Glutamatergic neuron (in vitro differentiated cells): ENCODE measurements at regions not wholly inside any gene's neighbourhood (a gene's known extent, or its start where the extent isn't known, plus 50 kb on each side); places are given as distances from the start of the nearest gene placed in this dataset.

Source experiments
- DNase-seq: peaks from one replicate; pipeline ENCODE4 v3.0.0; 2022
- H3K27ac Mint-ChIP-seq: one replicate; pipeline ENCODE4 v1.8.0; 2020; ENCODE audit warnings: mild to moderate bottlenecking, mixed read lengths, inconsistent platforms; ENCODE audit not compliant: unreplicated experiment
- H3K27me3 Mint-ChIP-seq: one replicate; pipeline ENCODE4 v1.8.0; 2020; ENCODE audit warnings: mild to moderate bottlenecking, moderate library complexity, mixed read lengths, inconsistent platforms; ENCODE audit not compliant: unreplicated experiment
- H3K36me3 Mint-ChIP-seq: one replicate; pipeline ENCODE4 v1.8.0; 2020; ENCODE audit warnings: mild to moderate bottlenecking, mixed read lengths, inconsistent platforms; ENCODE audit not compliant: unreplicated experiment
- H3K4me1 Mint-ChIP-seq: one replicate; pipeline ENCODE4 v1.8.0; 2020; ENCODE audit warnings: mild to moderate bottlenecking, low read depth, mixed read lengths, inconsistent platforms; ENCODE audit not compliant: unreplicated experiment
- H3K4me3 Mint-ChIP-seq: one replicate; pipeline ENCODE4 v1.8.0; 2020; ENCODE audit warnings: mild to moderate bottlenecking, mixed read lengths, inconsistent platforms; ENCODE audit not compliant: unreplicated experiment
- H3K9me3 Mint-ChIP-seq: one replicate; pipeline ENCODE4 v1.8.0; 2020; ENCODE audit warnings: mild to moderate bottlenecking, moderate library complexity, mixed read lengths, inconsistent platforms; ENCODE audit not compliant: unreplicated experiment
- CTCF ChIP-seq: fragments of 200-600 bp; sonication (generic); IDR thresholded peaks from one replicate; pipeline ENCODE4 v1.5.0; 2021; ENCODE audit not compliant: partially characterized antibody, unreplicated experiment

GRCh38 chr5:87081016-87081415 lies 186.7 kb upstream of the RASA1 start:
- no peak overlapping the region for H3K27ac Mint-ChIP-seq
- TF ChIP-seq CTCF = no peak
- no peaks in the 10 kb centered on the region for H3K27me3 Mint-ChIP-seq
- no peak for DNase-seq
- H3K9me3 Mint-ChIP-seq = peaks cover 3% of the 10 kb centered on the region
- H3K4me3 Mint-ChIP-seq = no peak overlapping the region
- peaks cover 3% of the 10 kb centered on the region for H3K4me1 Mint-ChIP-seq
- no peaks in the 10 kb centered on the region for H3K36me3 Mint-ChIP-seq

GRCh38 chr5:87081511-87082372 lies 185.9 kb upstream of the RASA1 start:
- H3K36me3 Mint-ChIP-seq = no peaks in the 10 kb centered on the region
- H3K27ac Mint-ChIP-seq = no peak overlapping the region
- no peaks in the 10 kb centered on the region for H3K27me3 Mint-ChIP-seq
- H3K9me3 Mint-ChIP-seq = peaks cover 3% of the 10 kb centered on the region
- H3K4me1 Mint-ChIP-seq = peaks cover 3% of the 10 kb centered on the region
- H3K4me3 Mint-ChIP-seq = no peak overlapping the region
- no peak for DNase-seq
- TF ChIP-seq CTCF = no peak

GRCh38 chr5:87094347-87094746 lies 173.3 kb upstream of the RASA1 start:
- DNase-seq = no peak
- no peak overlapping the region for H3K27ac Mint-ChIP-seq
- H3K27me3 Mint-ChIP-seq = peaks cover 2% of the 10 kb centered on the region
- no peaks in the 10 kb centered on the region for H3K36me3 Mint-ChIP-seq
- H3K4me1 Mint-ChIP-seq = peaks cover 4% of the 10 kb centered on the region
- H3K4me3 Mint-ChIP-seq = no peak overlapping the region
- no peak for TF ChIP-seq CTCF
- H3K9me3 Mint-ChIP-seq = peaks cover 2% of the 10 kb centered on the region

GRCh38 chr5:87094833-87095232 lies 172.8 kb upstream of the RASA1 start:
- H3K9me3 Mint-ChIP-seq = peaks cover 2% of the 10 kb centered on the region
- no peak overlapping the region for H3K4me3 Mint-ChIP-seq
- H3K36me3 Mint-ChIP-seq = no peaks in the 10 kb centered on the region
- no peak for TF ChIP-seq CTCF
- H3K27ac Mint-ChIP-seq = no peak overlapping the region
- peaks cover 4% of the 10 kb centered on the region for H3K4me1 Mint-ChIP-seq
- H3K27me3 Mint-ChIP-seq = no peaks in the 10 kb centered on the region
- DNase-seq = no peak

- no peak for DNase-seq
- Mint-ChIP-seq H3K4me1 (peaks cover 4% of the 10 kb centered on the region), H3K36me3 (no peaks in the 10 kb centered on the region), H3K27ac (no peak overlapping the region), H3K27me3 (no peaks in the 10 kb centered on the region), H3K9me3 (no peaks in the 10 kb centered on the region), H3K4me3 (no peak overlapping the region)
- no peak for TF ChIP-seq CTCF
Measured at GRCh38 chr5:87095787-87096186, 171.9 kb upstream of the RASA1 start.
